ENCODE measurements at regions not wholly inside any gene's neighbourhood (a gene's known extent, or its start where the extent isn't known, plus 50 kb on each side); places are given as distances from the start of the nearest gene placed in this dataset.
A peak's percentile ranks its signal among the peaks of the same experiment; 100 is the strongest.

- POLR2A ChIA-PET = no interaction called here
- H3K27ac Mint-ChIP-seq = no peak overlapping the region
- CTCF ChIA-PET = no interaction called here
Measured at GRCh38 chr20:61053889-61054288, 198.2 kb upstream of the CDH4 start.

GRCh38 chr20:61054411-61054810 lies 197.7 kb upstream of the CDH4 start:
- DNase-seq = peak in 1 of 14 experiments; percentile 22
- Histone ChIP-seq H3K9me3 (ENCODE audit: control insufficient read depth in 1 of 2, insufficient read depth in 1 of 2, low read length in 2 of 2) (peaks cover 0 to 23% of the 10 kb centered on the region in 2 experiments), H3K4me3 (ENCODE audit: low read length) (no peak overlapping the region), H3K4me1 (ENCODE audit: insufficient read depth, low read length) (no peaks in the 10 kb centered on the region), H3K27ac (ENCODE audit: low read depth in 1 of 2, low read length in 2 of 2) (no peak overlapping the region), H3K36me3 (ENCODE audit: insufficient read depth, low read length) (no peaks in the 10 kb centered on the region), H3K27me3 (ENCODE audit: control insufficient read depth in 1 of 2, insufficient read depth in 2 of 2, low read length in 2 of 2) (no peaks in the 10 kb centered on the region)
- Mint-ChIP-seq H3K27ac (no peak overlapping the region), H3K4me3 (no peak overlapping the region), H3K9me3 (no peaks in the 10 kb centered on the region), H3K27me3 (no peaks in the 10 kb centered on the region), H3K4me1 (ENCODE audit: low read depth) (no peaks in the 10 kb centered on the region), H3K36me3 (ENCODE audit: low read depth) (no peaks in the 10 kb centered on the region)
- intact Hi-C loops (cut with DNase I, micrococcal nuclease) = no loop called here
- POLR2A ChIA-PET = no interaction called here
- TF ChIP-seq, protein P1, sequence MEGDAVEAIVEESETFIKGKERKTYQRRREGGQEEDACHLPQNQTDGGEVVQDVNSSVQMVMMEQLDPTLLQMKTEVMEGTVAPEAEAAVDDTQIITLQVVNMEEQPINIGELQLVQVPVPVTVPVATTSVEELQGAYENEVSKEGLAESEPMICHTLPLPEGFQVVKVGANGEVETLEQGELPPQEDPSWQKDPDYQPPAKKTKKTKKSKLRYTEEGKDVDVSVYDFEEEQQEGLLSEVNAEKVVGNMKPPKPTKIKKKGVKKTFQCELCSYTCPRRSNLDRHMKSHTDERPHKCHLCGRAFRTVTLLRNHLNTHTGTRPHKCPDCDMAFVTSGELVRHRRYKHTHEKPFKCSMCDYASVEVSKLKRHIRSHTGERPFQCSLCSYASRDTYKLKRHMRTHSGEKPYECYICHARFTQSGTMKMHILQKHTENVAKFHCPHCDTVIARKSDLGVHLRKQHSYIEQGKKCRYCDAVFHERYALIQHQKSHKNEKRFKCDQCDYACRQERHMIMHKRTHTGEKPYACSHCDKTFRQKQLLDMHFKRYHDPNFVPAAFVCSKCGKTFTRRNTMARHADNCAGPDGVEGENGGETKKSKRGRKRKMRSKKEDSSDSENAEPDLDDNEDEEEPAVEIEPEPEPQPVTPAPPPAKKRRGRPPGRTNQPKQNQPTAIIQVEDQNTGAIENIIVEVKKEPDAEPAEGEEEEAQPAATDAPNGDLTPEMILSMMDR (IDR thresholded peaks at IDR 0.05) = no peak
- no peak for ATAC-seq (ENCODE audit: poor library complexity)
- CTCF ChIA-PET = no interaction called here

More at GRCh38 chr20:61053889-61054288, 198.2 kb upstream of the CDH4 start:
- no peaks in the 10 kb centered on the region for H3K4me1 Mint-ChIP-seq (ENCODE audit: low read depth)
- DNase-seq (peak in 1 of 14 experiments; percentile 2), ATAC-seq (ENCODE audit: poor library complexity) (no peak)
- intact Hi-C loops (cut with DNase I, micrococcal nuclease) = no loop called here
- no peaks in the 10 kb centered on the region for H3K36me3 Mint-ChIP-seq (ENCODE audit: low read depth)
- Histone ChIP-seq H3K4me3 (ENCODE audit: low read length) (no peak overlapping the region), H3K36me3 (ENCODE audit: insufficient read depth, low read length) (no peaks in the 10 kb centered on the region), H3K4me1 (ENCODE audit: insufficient read depth, low read length) (no peaks in the 10 kb centered on the region), H3K27me3 (ENCODE audit: control insufficient read depth in 1 of 2, insufficient read depth in 2 of 2, low read length in 2 of 2) (no peaks in the 10 kb centered on the region), H3K9me3 (ENCODE audit: control insufficient read depth in 1 of 2, insufficient read depth in 1 of 2, low read length in 2 of 2) (peaks cover 0 to 23% of the 10 kb centered on the region in 2 experiments), H3K27ac (ENCODE audit: low read depth in 1 of 2, low read length in 2 of 2) (no peak overlapping the region)
- TF ChIP-seq, protein P1 (IDR thresholded peaks at IDR 0.05) = no peak
- H3K4me3 Mint-ChIP-seq = no peak overlapping the region
- no peaks in the 10 kb centered on the region for H3K27me3 Mint-ChIP-seq
- no peaks in the 10 kb centered on the region for H3K9me3 Mint-ChIP-seq

GRCh38 chr20:61055180-61056010 lies 196.7 kb upstream of the CDH4 start:
- H3K36me3 ChIP-seq (ENCODE audit: insufficient read depth, low read length) = no peaks in the 10 kb centered on the region
- H3K9me3 Mint-ChIP-seq = no peaks in the 10 kb centered on the region
- ChIA-PET CTCF (no interaction called here), POLR2A (no interaction called here)
- H3K4me1 ChIP-seq (ENCODE audit: insufficient read depth, low read length) = no peaks in the 10 kb centered on the region
- intact Hi-C loops (cut with DNase I, micrococcal nuclease) = no loop called here
- H3K9me3 ChIP-seq (ENCODE audit: control insufficient read depth in 1 of 2, insufficient read depth in 1 of 2, low read length in 2 of 2) = peaks cover 0 to 23% of the 10 kb centered on the region in 2 experiments
- no peak overlapping the region for H3K4me3 Mint-ChIP-seq
- no peak overlapping the region for H3K27ac ChIP-seq (ENCODE audit: low read depth in 1 of 2, low read length in 2 of 2)
- H3K27me3 Mint-ChIP-seq = no peaks in the 10 kb centered on the region
- H3K4me3 ChIP-seq (ENCODE audit: low read length) = no peak overlapping the region
- no peak overlapping the region for H3K27ac Mint-ChIP-seq
- ATAC-seq (ENCODE audit: poor library complexity) = no peak
- peak in 1 of 14 experiments; percentile 5 for DNase-seq
- no peaks in the 10 kb centered on the region for H3K36me3 Mint-ChIP-seq (ENCODE audit: low read depth)
- TF ChIP-seq, protein P1 (IDR thresholded peaks at IDR 0.05) = no peak
- no peaks in the 10 kb centered on the region for H3K4me1 Mint-ChIP-seq (ENCODE audit: low read depth)
- no peaks in the 10 kb centered on the region for H3K27me3 ChIP-seq (ENCODE audit: control insufficient read depth in 1 of 2, insufficient read depth in 2 of 2, low read length in 2 of 2)

Data from CD4-positive, alpha-beta T cell (primary cell).